Gastroesophageal sphincter (tissue), 4 donors: ENCODE measurements at regions not wholly inside any gene's neighbourhood (a gene's known extent, or its start where the extent isn't known, plus 50 kb on each side); places are given as distances from the start of the nearest gene placed in this dataset.

Experiments used
- ATAC-seq: fragments of 150-250 bp; one replicate; pipeline ENCODE4 v1.9.1; 2016; ENCODE audit warnings: mild to moderate bottlenecking, moderate library complexity
- H3K27ac ChIP-seq, 4 donors: fragments of 200-600 bp; sonication (generic) in 3 of 4; 1 replicate in 3 of 4; 2 replicates in 1 of 4; pipeline ENCODE4 v1.5.1; 2016 to 2019
- H3K27me3 ChIP-seq: fragments of 200-600 bp; sonication (generic); one replicate; pipeline ENCODE4 v1.5.1; 2019
- H3K36me3 ChIP-seq, 2 donors: fragments of 200-600 bp; sonication (generic); one replicate each; pipeline ENCODE4 v1.5.1; 2019; ENCODE audit warnings: control low read depth in 1 of 2
- H3K4me1 ChIP-seq, 3 donors: fragments of 200-600 bp; sonication (generic); 1 replicate in 2 of 3; 2 replicates in 1 of 3; pipeline ENCODE4 v1.5.1; 2016 to 2019; ENCODE audit warnings: control low read depth in 2 of 3
- H3K4me3 ChIP-seq, 2 donors: fragments of 200-600 bp; sonication (generic); one replicate each; pipeline ENCODE4 v1.5.1; 2019; ENCODE audit warnings: mild to moderate bottlenecking in 1 of 2, moderate library complexity in 1 of 2
- H3K9me3 ChIP-seq, 3 donors: fragments of 200-600 bp; sonication (generic); one replicate each; pipeline ENCODE4 v1.5.1; 2017 to 2019; ENCODE audit warnings: control low read depth in 2 of 3
- CTCF ChIP-seq, 4 experiments: fragments of 200-600 bp in 2 of 4; fragments of 450-650 bp in 2 of 4; sonication (generic) in 1 of 4; IDR thresholded peaks; one replicate each; pipeline ENCODE4 v1.5.1; 2017 to 2019; ENCODE audit warnings: antibody characterized with exemption in 4 of 4, mild to moderate bottlenecking in 2 of 4, moderate library complexity in 2 of 4
- EP300 ChIP-seq: sonication (generic); formaldehyde crosslinking; IDR thresholded peaks from one replicate; pipeline ENCODE4 v1.6.1; 2017; ENCODE audit warnings: antibody characterized with exemption, mild to moderate bottlenecking
- POLR2A ChIP-seq, 2 donors: fragments of 450-650 bp; IDR thresholded peaks; one replicate each; pipeline ENCODE4 v1.6.1; 2017; ENCODE audit warnings: antibody characterized with exemption in 2 of 2, mild to moderate bottlenecking in 2 of 2, moderate library complexity in 1 of 2
- POLR2AphosphoS5 ChIP-seq: sonication (generic); formaldehyde crosslinking; IDR thresholded peaks from one replicate; pipeline ENCODE4 v1.6.1; 2017; ENCODE audit warnings: antibody characterized with exemption
- WGBS, 2 donors: methylation state at CpG; one replicate each; pipeline ENCODE4 v1.1.5; 2018; ENCODE audit warnings: low coverage in 1 of 2; 5-methylcytosine and 5-hydroxymethylcytosine counted together

GRCh38 chr4:62162606-62163005 lies 962.5 kb downstream of the ADGRL3 start:
- Histone ChIP-seq H3K9me3 (no peaks in the 10 kb centered on the region), H3K27ac (no peak overlapping the region), H3K36me3 (no peaks in the 10 kb centered on the region), H3K4me1 (no peaks in the 10 kb centered on the region), H3K27me3 (no peaks in the 10 kb centered on the region), H3K4me3 (no peak overlapping the region)
- WGBS, 2 donors = 75 to 100% methylated on average over 1 of the region's 1 CpG
- TF ChIP-seq POLR2A (IDR thresholded peaks at IDR 0.05) (no peak), CTCF (IDR thresholded peaks at IDR 0.05) (no peak), POLR2AphosphoS5 (no peak), EP300 (no peak)
- ATAC-seq = no peak

GRCh38 chr4:62161446-62161845 lies 961.3 kb downstream of the ADGRL3 start:
- Histone ChIP-seq H3K4me1 (no peaks in the 10 kb centered on the region), H3K4me3 (no peak overlapping the region), H3K27ac (no peak overlapping the region), H3K36me3 (no peaks in the 10 kb centered on the region), H3K9me3 (no peaks in the 10 kb centered on the region), H3K27me3 (no peaks in the 10 kb centered on the region)
- no peak for TF ChIP-seq CTCF (IDR thresholded peaks at IDR 0.05)
- no peak for TF ChIP-seq POLR2AphosphoS5
- no peak for TF ChIP-seq POLR2A (IDR thresholded peaks at IDR 0.05)
- no peak for TF ChIP-seq EP300
- WGBS, 2 donors = 91% methylated on average over 2 of the region's 2 CpGs; no CpG with 5 or more reads in 1 of the 2 donors
- no peak for ATAC-seq

- no peak for ATAC-seq
- Histone ChIP-seq H3K9me3 (no peaks in the 10 kb centered on the region), H3K27me3 (no peaks in the 10 kb centered on the region), H3K4me1 (no peaks in the 10 kb centered on the region), H3K27ac (no peak overlapping the region), H3K4me3 (no peak overlapping the region), H3K36me3 (no peaks in the 10 kb centered on the region)
- WGBS, 2 donors = 89 to 96% methylated on average over 4 of the region's 4 CpGs
- no peak for TF ChIP-seq POLR2A (IDR thresholded peaks at IDR 0.05)
- TF ChIP-seq POLR2AphosphoS5 = no peak
- no peak for TF ChIP-seq EP300
- no peak for TF ChIP-seq CTCF (IDR thresholded peaks at IDR 0.05)
These were observed 959.8 kb downstream of the ADGRL3 start for GRCh38 chr4:62159876-62160275.

- TF ChIP-seq CTCF (IDR thresholded peaks at IDR 0.05) = no peak
- TF ChIP-seq POLR2A (IDR thresholded peaks at IDR 0.05) = no peak
- no peak for TF ChIP-seq EP300
- no peak for TF ChIP-seq POLR2AphosphoS5
- Histone ChIP-seq H3K4me3 (no peak overlapping the region), H3K4me1 (no peaks in the 10 kb centered on the region), H3K36me3 (no peaks in the 10 kb centered on the region), H3K27me3 (no peaks in the 10 kb centered on the region), H3K9me3 (no peaks in the 10 kb centered on the region), H3K27ac (no peak overlapping the region)
- WGBS, 2 donors = 38 to 64% methylated on average over 1 of the region's 1 CpG
- ATAC-seq = no peak
These were observed 959.2 kb downstream of the ADGRL3 start for GRCh38 chr4:62159306-62159705.

- H3K27ac ChIP-seq = no peak overlapping the region
- TF ChIP-seq POLR2AphosphoS5 = no peak
- no peak for TF ChIP-seq CTCF (IDR thresholded peaks at IDR 0.05)
- TF ChIP-seq EP300 = no peak
- TF ChIP-seq POLR2A (IDR thresholded peaks at IDR 0.05) = no peak
- 44 to 63% methylated on average over 1 of the region's 1 CpG for WGBS, 2 donors
- H3K4me3 ChIP-seq = no peak overlapping the region
- H3K27me3 ChIP-seq = no peaks in the 10 kb centered on the region
- no peaks in the 10 kb centered on the region for H3K4me1 ChIP-seq
- no peak for ATAC-seq
- no peaks in the 10 kb centered on the region for H3K36me3 ChIP-seq
- H3K9me3 ChIP-seq = no peaks in the 10 kb centered on the region
These were observed 956.1 kb downstream of the ADGRL3 start for GRCh38 chr4:62156205-62156604.
